ENCODE measurements at regions not wholly inside any gene's neighbourhood (a gene's known extent, or its start where the extent isn't known, plus 50 kb on each side); places are given as distances from the start of the nearest gene placed in this dataset.

DNA sequence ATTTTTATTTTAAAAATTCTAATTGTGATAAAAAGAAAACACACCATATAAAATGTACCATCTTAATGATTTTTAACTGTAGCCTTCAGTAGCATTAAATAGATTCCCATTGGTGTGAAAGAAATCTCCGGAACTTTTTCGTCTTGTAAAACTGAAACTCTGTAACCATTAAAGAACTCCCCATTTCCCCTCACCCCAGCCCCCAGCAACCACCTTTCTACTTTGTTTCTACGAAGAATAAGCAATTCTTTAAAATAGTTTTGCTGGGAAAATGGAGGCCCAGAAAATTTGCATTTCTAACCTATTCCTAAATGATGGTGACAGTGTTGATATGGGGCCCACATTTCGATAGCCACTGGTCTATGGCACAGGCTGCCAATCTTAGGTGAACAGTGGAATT lies 305.4 kb upstream of the PFKP start:
- TF ChIP-seq, protein P1, sequence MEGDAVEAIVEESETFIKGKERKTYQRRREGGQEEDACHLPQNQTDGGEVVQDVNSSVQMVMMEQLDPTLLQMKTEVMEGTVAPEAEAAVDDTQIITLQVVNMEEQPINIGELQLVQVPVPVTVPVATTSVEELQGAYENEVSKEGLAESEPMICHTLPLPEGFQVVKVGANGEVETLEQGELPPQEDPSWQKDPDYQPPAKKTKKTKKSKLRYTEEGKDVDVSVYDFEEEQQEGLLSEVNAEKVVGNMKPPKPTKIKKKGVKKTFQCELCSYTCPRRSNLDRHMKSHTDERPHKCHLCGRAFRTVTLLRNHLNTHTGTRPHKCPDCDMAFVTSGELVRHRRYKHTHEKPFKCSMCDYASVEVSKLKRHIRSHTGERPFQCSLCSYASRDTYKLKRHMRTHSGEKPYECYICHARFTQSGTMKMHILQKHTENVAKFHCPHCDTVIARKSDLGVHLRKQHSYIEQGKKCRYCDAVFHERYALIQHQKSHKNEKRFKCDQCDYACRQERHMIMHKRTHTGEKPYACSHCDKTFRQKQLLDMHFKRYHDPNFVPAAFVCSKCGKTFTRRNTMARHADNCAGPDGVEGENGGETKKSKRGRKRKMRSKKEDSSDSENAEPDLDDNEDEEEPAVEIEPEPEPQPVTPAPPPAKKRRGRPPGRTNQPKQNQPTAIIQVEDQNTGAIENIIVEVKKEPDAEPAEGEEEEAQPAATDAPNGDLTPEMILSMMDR (IDR thresholded peaks at IDR 0.05; ENCODE audit: insufficient read depth, low read length, poor library complexity, severe bottlenecking): no peak
- TF ChIP-seq EZH2phosphoT487 (conservative IDR thresholded peaks at IDR 0.05; ENCODE audit: low read length): no peak

Measured in SU-DHL-6 (cell line).